GM12878 (cell line): ENCODE measurements at regions not wholly inside any gene's neighbourhood (a gene's known extent, or its start where the extent isn't known, plus 50 kb on each side); places are given as distances from the start of the nearest gene placed in this dataset.

Source experiments
- CEBPB ChIP-seq, 2 experiments: fragments of 150-350 bp in 1 of 2; IDR thresholded peaks; 2 replicates each; pipeline ENCODE4 v1.6.1; 2012 to 2014; ENCODE audit warnings: low read depth in 2 of 2, low read length in 2 of 2, borderline replicate concordance in 1 of 2, inconsistent platforms in 1 of 2
- CHD2 ChIP-seq: IDR thresholded peaks from 2 replicates; pipeline ENCODE4 v1.6.1; 2011; ENCODE audit warnings: low read depth, low read length, improper control_type of control experiment, borderline replicate concordance
- EP300 ChIP-seq, 2 experiments: fragments of 150-350 bp in 1 of 2; IDR thresholded peaks; 2 replicates each; pipeline ENCODE4 v1.6.1; 2011 to 2012; ENCODE audit warnings: low read depth in 2 of 2, low read length in 2 of 2, borderline replicate concordance in 1 of 2, improper control_type of control experiment in 1 of 2, inconsistent platforms in 1 of 2; ENCODE audit not compliant: control insufficient read depth in 1 of 2
- ESRRA ChIP-seq: IDR thresholded peaks from 2 replicates; pipeline ENCODE4 v1.6.1; 2012; ENCODE audit warnings: mild to moderate bottlenecking, low read length, improper control_type of control experiment
- POLR2A ChIP-seq: IDR thresholded peaks from 2 replicates; pipeline ENCODE4 v1.6.1; 2011; ENCODE audit warnings: low read depth, mild to moderate bottlenecking, low read length
- TF ChIP-seq, protein P1 (sequence below): IDR thresholded peaks from 2 replicates; pipeline ENCODE4 v1.6.1; 2011; ENCODE audit warnings: low read depth, low read length, improper control_type of control experiment, borderline replicate concordance
- TF ChIP-seq, protein P2 (sequence below): IDR thresholded peaks from 2 replicates; pipeline ENCODE4 v1.6.1; 2012; ENCODE audit warnings: mild to moderate bottlenecking, low read depth, low read length
- TF ChIP-seq, protein P3 (sequence below): fragments of 450-650 bp; formaldehyde crosslinking; IDR thresholded peaks from 2 replicates; pipeline ENCODE4 v1.4.0; 2022; ENCODE audit warnings: mild to moderate bottlenecking, moderate library complexity
- TF ChIP-seq, protein P4 (sequence below), 3 experiments: IDR thresholded peaks in 2 of 3; conservative IDR thresholded peaks in 1 of 3; 2 replicates each; pipeline ENCODE4 v1.5.1; 2011; ENCODE audit warnings: low read depth in 3 of 3, low read length in 3 of 3, mild to moderate bottlenecking in 3 of 3, control low read depth in 2 of 3, moderate library complexity in 2 of 3, inconsistent platforms in 1 of 3, mixed read lengths in 1 of 3; ENCODE audit not compliant: control insufficient read depth in 2 of 3, insufficient read depth in 1 of 3; ENCODE audit errors: extremely low read depth in 1 of 3
- TF ChIP-seq, protein P5 (sequence below): fragments of 450-650 bp; IDR thresholded peaks from 2 replicates; pipeline ENCODE4 v1.6.1; 2017; ENCODE audit warnings: antibody characterized with exemption, mild to moderate bottlenecking, moderate library complexity

DNA sequence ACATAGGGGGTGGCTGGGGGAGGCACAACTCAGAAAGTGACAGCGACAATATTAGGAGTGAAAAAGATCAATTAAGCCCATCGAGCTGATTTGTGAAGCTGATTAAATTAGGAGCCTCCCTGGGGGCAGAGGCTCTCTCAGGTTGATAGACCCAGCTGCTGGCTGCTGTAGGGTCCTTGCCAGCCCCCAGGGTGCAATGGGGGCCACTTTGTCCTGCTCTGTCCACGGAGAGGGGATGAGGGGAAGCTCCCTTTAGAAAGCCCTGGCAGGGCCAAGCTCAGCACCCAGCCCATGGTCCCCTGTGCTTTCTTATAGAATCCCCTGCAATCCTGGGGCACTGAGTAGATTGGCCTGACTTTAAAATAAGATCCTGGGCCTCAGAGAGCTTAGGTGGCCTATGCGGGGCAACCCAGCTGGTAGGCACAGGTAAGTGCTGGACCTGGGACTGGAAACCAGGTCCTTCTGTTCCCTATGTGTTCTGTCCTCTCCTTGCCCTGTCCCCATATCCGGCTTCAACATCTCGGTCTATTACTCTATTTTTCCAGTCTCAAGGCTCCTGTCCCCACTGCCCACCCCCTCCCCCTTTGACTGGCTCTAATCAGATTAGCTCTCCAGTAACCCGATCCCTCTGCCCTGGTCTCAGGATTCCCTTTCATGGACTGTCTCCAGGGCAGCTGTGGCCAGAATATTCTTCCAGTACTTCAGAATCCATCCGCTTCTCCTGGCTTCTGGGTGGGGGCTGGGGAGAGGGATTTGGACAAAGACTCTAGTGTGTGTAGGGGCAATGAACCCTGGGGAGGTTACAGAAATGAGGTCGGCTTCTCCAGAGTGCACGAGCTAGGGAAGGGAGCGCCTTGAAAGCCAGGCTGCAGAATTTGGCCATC is 259.6 kb downstream of the RPS24 start:
- TF ChIP-seq, protein P1, sequence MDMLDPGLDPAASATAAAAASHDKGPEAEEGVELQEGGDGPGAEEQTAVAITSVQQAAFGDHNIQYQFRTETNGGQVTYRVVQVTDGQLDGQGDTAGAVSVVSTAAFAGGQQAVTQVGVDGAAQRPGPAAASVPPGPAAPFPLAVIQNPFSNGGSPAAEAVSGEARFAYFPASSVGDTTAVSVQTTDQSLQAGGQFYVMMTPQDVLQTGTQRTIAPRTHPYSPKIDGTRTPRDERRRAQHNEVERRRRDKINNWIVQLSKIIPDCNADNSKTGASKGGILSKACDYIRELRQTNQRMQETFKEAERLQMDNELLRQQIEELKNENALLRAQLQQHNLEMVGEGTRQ, result no peak
- TF ChIP-seq CEBPB (IDR thresholded peaks at IDR 0.05; ENCODE audit: borderline replicate concordance in 1 of 2, low read depth in 2 of 2, low read length in 2 of 2) (no peak), EP300 (IDR thresholded peaks at IDR 0.05; ENCODE audit: borderline replicate concordance in 1 of 2, control insufficient read depth in 1 of 2, low read depth in 2 of 2, low read length in 2 of 2) (no peak), CHD2 (no peak), POLR2A (no peak), ESRRA (no peak)
- TF ChIP-seq, protein P2, sequence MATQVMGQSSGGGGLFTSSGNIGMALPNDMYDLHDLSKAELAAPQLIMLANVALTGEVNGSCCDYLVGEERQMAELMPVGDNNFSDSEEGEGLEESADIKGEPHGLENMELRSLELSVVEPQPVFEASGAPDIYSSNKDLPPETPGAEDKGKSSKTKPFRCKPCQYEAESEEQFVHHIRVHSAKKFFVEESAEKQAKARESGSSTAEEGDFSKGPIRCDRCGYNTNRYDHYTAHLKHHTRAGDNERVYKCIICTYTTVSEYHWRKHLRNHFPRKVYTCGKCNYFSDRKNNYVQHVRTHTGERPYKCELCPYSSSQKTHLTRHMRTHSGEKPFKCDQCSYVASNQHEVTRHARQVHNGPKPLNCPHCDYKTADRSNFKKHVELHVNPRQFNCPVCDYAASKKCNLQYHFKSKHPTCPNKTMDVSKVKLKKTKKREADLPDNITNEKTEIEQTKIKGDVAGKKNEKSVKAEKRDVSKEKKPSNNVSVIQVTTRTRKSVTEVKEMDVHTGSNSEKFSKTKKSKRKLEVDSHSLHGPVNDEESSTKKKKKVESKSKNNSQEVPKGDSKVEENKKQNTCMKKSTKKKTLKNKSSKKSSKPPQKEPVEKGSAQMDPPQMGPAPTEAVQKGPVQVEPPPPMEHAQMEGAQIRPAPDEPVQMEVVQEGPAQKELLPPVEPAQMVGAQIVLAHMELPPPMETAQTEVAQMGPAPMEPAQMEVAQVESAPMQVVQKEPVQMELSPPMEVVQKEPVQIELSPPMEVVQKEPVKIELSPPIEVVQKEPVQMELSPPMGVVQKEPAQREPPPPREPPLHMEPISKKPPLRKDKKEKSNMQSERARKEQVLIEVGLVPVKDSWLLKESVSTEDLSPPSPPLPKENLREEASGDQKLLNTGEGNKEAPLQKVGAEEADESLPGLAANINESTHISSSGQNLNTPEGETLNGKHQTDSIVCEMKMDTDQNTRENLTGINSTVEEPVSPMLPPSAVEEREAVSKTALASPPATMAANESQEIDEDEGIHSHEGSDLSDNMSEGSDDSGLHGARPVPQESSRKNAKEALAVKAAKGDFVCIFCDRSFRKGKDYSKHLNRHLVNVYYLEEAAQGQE, result no peak
- TF ChIP-seq, protein P3, sequence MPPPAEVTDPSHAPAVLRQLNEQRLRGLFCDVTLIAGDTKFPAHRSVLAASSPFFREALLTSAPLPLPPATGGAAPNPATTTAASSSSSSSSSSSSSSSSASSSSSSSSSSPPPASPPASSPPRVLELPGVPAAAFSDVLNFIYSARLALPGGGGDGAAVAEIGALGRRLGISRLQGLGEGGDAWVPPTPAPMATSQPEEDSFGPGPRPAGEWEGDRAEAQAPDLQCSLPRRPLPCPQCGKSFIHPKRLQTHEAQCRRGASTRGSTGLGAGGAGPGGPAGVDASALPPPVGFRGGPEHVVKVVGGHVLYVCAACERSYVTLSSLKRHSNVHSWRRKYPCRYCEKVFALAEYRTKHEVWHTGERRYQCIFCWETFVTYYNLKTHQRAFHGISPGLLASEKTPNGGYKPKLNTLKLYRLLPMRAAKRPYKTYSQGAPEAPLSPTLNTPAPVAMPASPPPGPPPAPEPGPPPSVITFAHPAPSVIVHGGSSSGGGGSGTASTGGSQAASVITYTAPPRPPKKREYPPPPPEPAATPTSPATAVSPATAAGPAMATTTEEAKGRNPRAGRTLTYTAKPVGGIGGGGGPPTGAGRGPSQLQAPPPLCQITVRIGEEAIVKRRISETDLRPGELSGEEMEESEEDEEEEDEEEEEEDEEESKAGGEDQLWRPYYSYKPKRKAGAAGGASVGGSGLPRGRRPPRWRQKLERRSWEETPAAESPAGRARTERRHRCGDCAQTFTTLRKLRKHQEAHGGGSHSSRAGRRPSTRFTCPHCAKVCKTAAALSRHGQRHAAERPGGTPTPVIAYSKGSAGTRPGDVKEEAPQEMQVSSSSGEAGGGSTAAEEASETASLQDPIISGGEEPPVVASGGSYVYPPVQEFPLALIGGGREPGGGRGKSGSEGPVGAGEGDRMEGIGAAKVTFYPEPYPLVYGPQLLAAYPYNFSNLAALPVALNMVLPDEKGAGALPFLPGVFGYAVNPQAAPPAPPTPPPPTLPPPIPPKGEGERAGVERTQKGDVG, result no peak
- TF ChIP-seq, protein P4, sequence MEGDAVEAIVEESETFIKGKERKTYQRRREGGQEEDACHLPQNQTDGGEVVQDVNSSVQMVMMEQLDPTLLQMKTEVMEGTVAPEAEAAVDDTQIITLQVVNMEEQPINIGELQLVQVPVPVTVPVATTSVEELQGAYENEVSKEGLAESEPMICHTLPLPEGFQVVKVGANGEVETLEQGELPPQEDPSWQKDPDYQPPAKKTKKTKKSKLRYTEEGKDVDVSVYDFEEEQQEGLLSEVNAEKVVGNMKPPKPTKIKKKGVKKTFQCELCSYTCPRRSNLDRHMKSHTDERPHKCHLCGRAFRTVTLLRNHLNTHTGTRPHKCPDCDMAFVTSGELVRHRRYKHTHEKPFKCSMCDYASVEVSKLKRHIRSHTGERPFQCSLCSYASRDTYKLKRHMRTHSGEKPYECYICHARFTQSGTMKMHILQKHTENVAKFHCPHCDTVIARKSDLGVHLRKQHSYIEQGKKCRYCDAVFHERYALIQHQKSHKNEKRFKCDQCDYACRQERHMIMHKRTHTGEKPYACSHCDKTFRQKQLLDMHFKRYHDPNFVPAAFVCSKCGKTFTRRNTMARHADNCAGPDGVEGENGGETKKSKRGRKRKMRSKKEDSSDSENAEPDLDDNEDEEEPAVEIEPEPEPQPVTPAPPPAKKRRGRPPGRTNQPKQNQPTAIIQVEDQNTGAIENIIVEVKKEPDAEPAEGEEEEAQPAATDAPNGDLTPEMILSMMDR (IDR thresholded peaks at IDR 0.05 in 2 of 3, conservative IDR thresholded peaks at IDR 0.05 in 1 of 3; ENCODE audit: control insufficient read depth in 2 of 3, extremely low read depth in 1 of 3, insufficient read depth in 1 of 3, low read depth in 3 of 3, low read length in 3 of 3), result no peak
- TF ChIP-seq, protein P5, sequence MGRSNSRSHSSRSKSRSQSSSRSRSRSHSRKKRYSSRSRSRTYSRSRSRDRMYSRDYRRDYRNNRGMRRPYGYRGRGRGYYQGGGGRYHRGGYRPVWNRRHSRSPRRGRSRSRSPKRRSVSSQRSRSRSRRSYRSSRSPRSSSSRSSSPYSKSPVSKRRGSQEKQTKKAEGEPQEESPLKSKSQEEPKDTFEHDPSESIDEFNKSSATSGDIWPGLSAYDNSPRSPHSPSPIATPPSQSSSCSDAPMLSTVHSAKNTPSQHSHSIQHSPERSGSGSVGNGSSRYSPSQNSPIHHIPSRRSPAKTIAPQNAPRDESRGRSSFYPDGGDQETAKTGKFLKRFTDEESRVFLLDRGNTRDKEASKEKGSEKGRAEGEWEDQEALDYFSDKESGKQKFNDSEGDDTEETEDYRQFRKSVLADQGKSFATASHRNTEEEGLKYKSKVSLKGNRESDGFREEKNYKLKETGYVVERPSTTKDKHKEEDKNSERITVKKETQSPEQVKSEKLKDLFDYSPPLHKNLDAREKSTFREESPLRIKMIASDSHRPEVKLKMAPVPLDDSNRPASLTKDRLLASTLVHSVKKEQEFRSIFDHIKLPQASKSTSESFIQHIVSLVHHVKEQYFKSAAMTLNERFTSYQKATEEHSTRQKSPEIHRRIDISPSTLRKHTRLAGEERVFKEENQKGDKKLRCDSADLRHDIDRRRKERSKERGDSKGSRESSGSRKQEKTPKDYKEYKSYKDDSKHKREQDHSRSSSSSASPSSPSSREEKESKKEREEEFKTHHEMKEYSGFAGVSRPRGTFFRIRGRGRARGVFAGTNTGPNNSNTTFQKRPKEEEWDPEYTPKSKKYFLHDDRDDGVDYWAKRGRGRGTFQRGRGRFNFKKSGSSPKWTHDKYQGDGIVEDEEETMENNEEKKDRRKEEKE, result no peak
